B cell (primary cell): ENCODE measurements at regions not wholly inside any gene's neighbourhood (a gene's known extent, or its start where the extent isn't known, plus 50 kb on each side); places are given as distances from the start of the nearest gene placed in this dataset.

Source experiments
- ATAC-seq: fragments of 200-7000 bp; cut with Tn5 transposase; one replicate; pipeline ENCODE4 v1.10.0; 2021; ENCODE audit warnings: low read depth, mild to moderate bottlenecking, moderate number of reproducible peaks, moderate library complexity
- CTCF ChIA-PET: fragments of 350-600 bp; sonication (Branson Sonifier 250); formaldehyde crosslinking; loops from one replicate; lab custom pipeline; 2021; ENCODE audit warnings: antibody characterized with exemption, inconsistent platforms; lab: Charles Lee
- POLR2A ChIA-PET: fragments of 350-600 bp; sonication (Branson Sonifier 250); formaldehyde crosslinking; loops from one replicate; lab custom pipeline; 2021; ENCODE audit warnings: antibody characterized with exemption; lab: Charles Lee
- DNase-seq: peaks from one replicate; pipeline ENCODE4 v3.0.0; 2013
- H2AFZ ChIP-seq: 2 replicates; pipeline ENCODE4 v1.6.1; 2012; ENCODE audit warnings: mild to moderate bottlenecking, low read depth, low read length; ENCODE audit not compliant: insufficient read depth, poor library complexity, severe bottlenecking
- H3K27ac ChIP-seq, 2 donors: 1 replicate in 1 of 2; 2 replicates in 1 of 2; pipeline ENCODE4 v1.5.1; 2012 to 2013; ENCODE audit warnings: low read length in 2 of 2, mild to moderate bottlenecking in 2 of 2, moderate library complexity in 1 of 2
- H3K27me3 ChIP-seq, 4 experiments: fragments of 200-600 bp in 1 of 4; sonication (generic) in 1 of 4; replicated peaks in 1 of 4; 1 replicate in 2 of 4; 2 replicates in 2 of 4; pipeline versions ENCODE4 v1.6.1 to v1.7.0; 2013 to 2016; ENCODE audit warnings: low read length in 3 of 4, mild to moderate bottlenecking in 2 of 4, mixed read lengths in 1 of 4, moderate library complexity in 1 of 4; ENCODE audit not compliant: insufficient read depth in 4 of 4, control insufficient read depth in 3 of 4; ENCODE audit errors: control extremely low read depth in 1 of 4
- H3K36me3 ChIP-seq, 2 experiments: replicated peaks in 1 of 2; 1 replicate in 1 of 2; 2 replicates in 1 of 2; pipeline versions ENCODE4 v1.6.1 to v1.7.1; 2013; ENCODE audit warnings: low read length in 1 of 2; ENCODE audit not compliant: insufficient read depth in 2 of 2, control insufficient read depth in 1 of 2; ENCODE audit errors: control extremely low read depth in 1 of 2, extremely low read depth in 1 of 2
- H3K4me1 ChIP-seq, 2 donors: fragments of 200-600 bp in 1 of 2; sonication (generic) in 1 of 2; 1 replicate in 1 of 2; 2 replicates in 1 of 2; pipeline versions ENCODE4 v1.5.1 to v1.6.1; 2013 to 2017; ENCODE audit warnings: low read length in 2 of 2; ENCODE audit not compliant: control insufficient read depth in 2 of 2, insufficient read depth in 2 of 2
- H3K4me2 ChIP-seq: replicated peaks from 2 replicates; pipeline ENCODE3; 2012; ENCODE audit warnings: mild to moderate bottlenecking, low read depth, low read length; ENCODE audit not compliant: poor library complexity, severe bottlenecking
- H3K4me3 ChIP-seq, 5 experiments: fragments of 200-600 bp in 1 of 5; sonication (generic) in 1 of 5; 1 replicate in 3 of 5; 2 replicates in 2 of 5; pipeline versions ENCODE4 v1.5.1 to v1.7.0; 2011 to 2016; ENCODE audit warnings: low read length in 4 of 5, mild to moderate bottlenecking in 4 of 5, low read depth in 2 of 5, control low read depth in 1 of 5, moderate library complexity in 1 of 5; ENCODE audit not compliant: insufficient read depth in 1 of 5; ENCODE audit errors: control extremely low read depth in 1 of 5, extremely low read depth in 1 of 5
- H3K79me2 ChIP-seq: fragments of 200-600 bp; sonication (generic); one replicate; pipeline ENCODE4 v1.6.0; 2016; ENCODE audit warnings: low read length; ENCODE audit not compliant: control insufficient read depth, insufficient read depth
- H3K9ac ChIP-seq: fragments of 200-600 bp; sonication (generic); 2 replicates; pipeline ENCODE4 v1.6.1; 2017; ENCODE audit warnings: mild to moderate bottlenecking, low read length, moderate library complexity
- H3K9me3 ChIP-seq, 3 donors: one replicate each; pipeline versions ENCODE4 v1.6.1 to v1.7.1; 2013; ENCODE audit warnings: low read length in 2 of 3; ENCODE audit not compliant: control insufficient read depth in 2 of 3, insufficient read depth in 1 of 3; ENCODE audit errors: control extremely low read depth in 1 of 3
- H4K20me1 ChIP-seq: 2 replicates; pipeline ENCODE4 v1.6.0; 2012; ENCODE audit warnings: mild to moderate bottlenecking, low read length; ENCODE audit not compliant: insufficient read depth, control insufficient read depth, poor library complexity, severe bottlenecking
- H3K27ac Mint-ChIP-seq: one replicate; pipeline ENCODE4 v1.8.0; 2021; ENCODE audit warnings: mixed read lengths
- H3K27me3 Mint-ChIP-seq: one replicate; pipeline ENCODE4 v1.8.0; 2021; ENCODE audit warnings: mixed read lengths
- H3K4me1 Mint-ChIP-seq: one replicate; pipeline ENCODE4 v1.8.0; 2021; ENCODE audit warnings: mixed read lengths
- H3K4me3 Mint-ChIP-seq: one replicate; pipeline ENCODE4 v1.8.0; 2021; ENCODE audit warnings: mixed read lengths
- H3K9me3 Mint-ChIP-seq: one replicate; pipeline ENCODE4 v1.8.0; 2022; ENCODE audit warnings: mixed read lengths; ENCODE audit not compliant: insufficient read depth
- EZH2 ChIP-seq: IDR thresholded peaks from 2 replicates; pipeline ENCODE4 v1.6.1; 2012; ENCODE audit warnings: borderline replicate concordance, low read depth, mild to moderate bottlenecking, moderate library complexity, low read length; ENCODE audit not compliant: insufficient read depth, poor library complexity, severe bottlenecking
- WGBS: methylation state at CpG from one replicate; pipeline ENCODE4 v1.1.5; 2013; ENCODE audit warnings: missing lambda C conversion rate; ENCODE audit not compliant: insufficient coverage; 5-methylcytosine and 5-hydroxymethylcytosine counted together
- intact Hi-C: fragments of 100-400 bp; cut with micrococcal nuclease; formaldehyde crosslinking; loops from one replicate; pipeline ENCODE4 v1.10.0; 2022
- TF ChIP-seq, protein P1 (sequence below): fragments of 200-600 bp; IDR thresholded peaks from one replicate; pipeline ENCODE4 v1.8.0; 2022; ENCODE audit warnings: antibody characterized with exemption, mild to moderate bottlenecking

DNA sequence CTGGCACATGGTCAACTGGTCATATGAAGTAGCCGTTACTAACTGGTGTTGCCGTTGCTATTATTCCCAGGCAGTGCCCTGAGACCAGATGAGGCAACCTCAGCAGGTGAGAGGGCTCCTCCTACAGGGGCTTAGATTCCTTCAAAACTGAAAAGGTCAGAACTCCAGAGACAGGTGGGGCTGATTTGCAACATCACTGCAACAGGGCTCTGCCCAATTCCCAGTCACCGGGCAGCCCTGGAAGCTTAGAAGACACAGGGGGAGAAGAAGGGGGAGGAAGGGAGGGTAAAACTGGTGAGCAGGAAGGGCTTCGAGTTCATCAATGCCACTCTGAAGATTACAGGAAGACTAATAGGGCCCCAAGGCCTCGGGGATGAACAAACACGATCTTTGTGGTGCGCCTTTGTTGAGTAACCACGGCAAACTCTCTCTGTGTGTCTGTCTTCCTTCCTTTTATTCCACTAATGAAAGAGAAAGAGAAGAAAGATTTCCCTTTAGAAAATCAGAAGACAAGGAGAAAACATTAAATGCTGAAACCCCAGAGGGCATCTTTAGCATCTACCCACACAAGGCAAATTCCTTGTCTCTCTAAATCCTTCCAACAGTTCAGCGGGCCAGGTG is 749.1 kb upstream of the TBX3 start:
- no peak overlapping the region for H3K4me2 ChIP-seq
- ChIA-PET CTCF (no interaction called here), POLR2A (no interaction called here)
- H3K9ac ChIP-seq: no peak overlapping the region
- intact Hi-C loops: no loop called here
- no peak for ATAC-seq
- Mint-ChIP-seq H3K4me3 (no peak overlapping the region), H3K4me1 (no peaks in the 10 kb centered on the region), H3K27ac (no peak overlapping the region), H3K9me3 (peaks cover 5% of the 10 kb centered on the region), H3K27me3 (no peaks in the 10 kb centered on the region)
- H3K9me3 ChIP-seq: peaks cover 0 to 3% (median 0%) of the 10 kb centered on the region in 3 donors
- no peaks in the 10 kb centered on the region for H3K4me1 ChIP-seq
- H3K79me2 ChIP-seq: no peaks in the 10 kb centered on the region
- WGBS: 55% methylated on average over 6 of the region's 9 CpGs
- no peak overlapping the region for H2AFZ ChIP-seq
- H3K36me3 ChIP-seq: no peaks in the 10 kb centered on the region
- DNase-seq: no peak
- no peaks in the 10 kb centered on the region for H3K27me3 ChIP-seq
- H3K4me3 ChIP-seq: no peak overlapping the region
- H4K20me1 ChIP-seq: no peaks in the 10 kb centered on the region
- H3K27ac ChIP-seq: no peak overlapping the region
- TF ChIP-seq, protein P1, sequence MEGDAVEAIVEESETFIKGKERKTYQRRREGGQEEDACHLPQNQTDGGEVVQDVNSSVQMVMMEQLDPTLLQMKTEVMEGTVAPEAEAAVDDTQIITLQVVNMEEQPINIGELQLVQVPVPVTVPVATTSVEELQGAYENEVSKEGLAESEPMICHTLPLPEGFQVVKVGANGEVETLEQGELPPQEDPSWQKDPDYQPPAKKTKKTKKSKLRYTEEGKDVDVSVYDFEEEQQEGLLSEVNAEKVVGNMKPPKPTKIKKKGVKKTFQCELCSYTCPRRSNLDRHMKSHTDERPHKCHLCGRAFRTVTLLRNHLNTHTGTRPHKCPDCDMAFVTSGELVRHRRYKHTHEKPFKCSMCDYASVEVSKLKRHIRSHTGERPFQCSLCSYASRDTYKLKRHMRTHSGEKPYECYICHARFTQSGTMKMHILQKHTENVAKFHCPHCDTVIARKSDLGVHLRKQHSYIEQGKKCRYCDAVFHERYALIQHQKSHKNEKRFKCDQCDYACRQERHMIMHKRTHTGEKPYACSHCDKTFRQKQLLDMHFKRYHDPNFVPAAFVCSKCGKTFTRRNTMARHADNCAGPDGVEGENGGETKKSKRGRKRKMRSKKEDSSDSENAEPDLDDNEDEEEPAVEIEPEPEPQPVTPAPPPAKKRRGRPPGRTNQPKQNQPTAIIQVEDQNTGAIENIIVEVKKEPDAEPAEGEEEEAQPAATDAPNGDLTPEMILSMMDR: no peak
- TF ChIP-seq EZH2: no peak

DNA sequence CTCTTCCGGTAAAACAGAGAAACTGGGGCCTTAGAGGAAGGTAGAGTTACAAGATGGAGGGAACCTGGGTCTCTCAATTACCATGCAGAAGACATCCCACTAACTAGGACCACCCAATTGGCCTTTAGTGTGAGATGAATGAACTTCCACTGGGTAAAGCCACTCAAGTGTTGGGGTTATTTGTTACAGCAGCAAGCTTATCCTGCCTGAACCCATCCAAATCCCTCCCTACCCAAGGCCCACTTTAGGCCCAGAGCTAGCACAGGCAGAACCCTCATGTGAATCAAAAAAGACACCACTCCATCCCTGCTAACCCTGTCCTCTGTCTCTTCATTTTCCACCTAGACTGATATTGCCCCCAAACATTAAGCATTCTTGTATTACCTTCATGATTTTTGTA is 746.7 kb upstream of the TBX3 start:
- H3K79me2 ChIP-seq: no peaks in the 10 kb centered on the region
- no peaks in the 10 kb centered on the region for H4K20me1 ChIP-seq
- H3K4me3 ChIP-seq: no peak overlapping the region
- no peaks in the 10 kb centered on the region for H3K36me3 ChIP-seq
- no peak for DNase-seq
- CTCF ChIA-PET: no interaction called here
- no peak overlapping the region for H3K4me2 ChIP-seq
- no peaks in the 10 kb centered on the region for H3K4me1 Mint-ChIP-seq
- no peak overlapping the region for H3K27ac ChIP-seq
- H3K4me3 Mint-ChIP-seq: no peak overlapping the region
- POLR2A ChIA-PET: no interaction called here
- no peak overlapping the region for H3K9ac ChIP-seq
- no peaks in the 10 kb centered on the region for H3K27me3 ChIP-seq
- TF ChIP-seq, protein P1: no peak
- no peak for TF ChIP-seq EZH2
- no peaks in the 10 kb centered on the region for H3K4me1 ChIP-seq
- ATAC-seq: no peak
- peaks cover 0 to 3% (median 0%) of the 10 kb centered on the region in 3 donors for H3K9me3 ChIP-seq
- no CpG with 5 or more reads among the region's 1 CpG for WGBS
- H2AFZ ChIP-seq: no peak overlapping the region
- peaks cover 5% of the 10 kb centered on the region for H3K9me3 Mint-ChIP-seq
- H3K27me3 Mint-ChIP-seq: no peaks in the 10 kb centered on the region
- no peak overlapping the region for H3K27ac Mint-ChIP-seq
- intact Hi-C loops: no loop called here
